IMR-90 (cell line): ENCODE measurements at regions not wholly inside any gene's neighbourhood (a gene's known extent, or its start where the extent isn't known, plus 50 kb on each side); places are given as distances from the start of the nearest gene placed in this dataset.

ENCODE experiments used
- ATAC-seq: fragments of 200-7000 bp; cut with Tn5 transposase; 2 replicates; pipeline ENCODE4 v1.9.1; 2020; ENCODE audit warnings: low read depth, mild to moderate bottlenecking, moderate library complexity
- BruUV-seq: library from RNA; stranded (reverse); fragments of 400-500 nt; replicated peaks from 2 replicates; lab custom pipeline; 2021; lab: Mats Ljungman, UMichigan
- CTCF ChIA-PET: fragments of 300-600 bp; formaldehyde crosslinking; extraction: SDS; loops from one replicate; lab custom pipeline; 2021; ENCODE audit warnings: antibody characterized with exemption; lab: Yijun Ruan, JAX
- POLR2A ChIA-PET: fragments of 300-600 bp; sonication (Branson Sonifier 250); formaldehyde crosslinking; loops from one replicate; lab custom pipeline; 2022; ENCODE audit warnings: antibody characterized with exemption; ENCODE audit not compliant: unreplicated experiment; lab: Charles Lee
- DNase-seq: peaks from one replicate; pipeline ENCODE4 v3.0.0; 2013
- H2AFZ ChIP-seq: replicated peaks from 2 replicates; pipeline ENCODE3; 2013; ENCODE audit warnings: low read length, mild to moderate bottlenecking; ENCODE audit not compliant: poor library complexity
- H2AK5ac ChIP-seq: 2 replicates; pipeline ENCODE4 v1.6.1; 2013; ENCODE audit warnings: low read depth, low read length, inconsistent platforms
- H2AK9ac ChIP-seq: replicated peaks from 2 replicates; pipeline ENCODE3; 2013; ENCODE audit warnings: mild to moderate bottlenecking, low read depth, low read length, moderate library complexity; ENCODE audit not compliant: poor library complexity
- H2BK120ac ChIP-seq: 2 replicates; pipeline ENCODE4 v1.6.1; 2013; ENCODE audit warnings: low read depth, low read length, inconsistent platforms
- H2BK15ac ChIP-seq: 3 replicates; pipeline ENCODE4 v1.6.1; 2013; ENCODE audit warnings: low read depth, low read length, inconsistent platforms
- H2BK20ac ChIP-seq: 2 replicates; pipeline ENCODE4 v1.6.1; 2013; ENCODE audit warnings: low read depth, mild to moderate bottlenecking, inconsistent platforms, low read length, moderate library complexity
- H2BK5ac ChIP-seq: 2 replicates; pipeline ENCODE4 v1.6.1; 2013; ENCODE audit warnings: mild to moderate bottlenecking, low read depth, low read length, inconsistent platforms; ENCODE audit not compliant: poor library complexity, severe bottlenecking
- H3K14ac ChIP-seq: replicated peaks from 2 replicates; pipeline ENCODE4 v1.6.1; 2013; ENCODE audit warnings: low read depth, low read length, inconsistent platforms
- H3K18ac ChIP-seq: 2 replicates; pipeline ENCODE4 v1.6.1; 2013; ENCODE audit warnings: low read depth, low read length, control low read depth
- H3K23ac ChIP-seq: 2 replicates; pipeline ENCODE4 v1.6.1; 2013; ENCODE audit warnings: low read depth, low read length, inconsistent platforms
- H3K27ac ChIP-seq: 2 replicates; pipeline ENCODE4 v1.5.1; 2013; ENCODE audit warnings: mild to moderate bottlenecking, control low read depth, low read length; ENCODE audit not compliant: insufficient read depth
- H3K27me3 ChIP-seq: 2 replicates; pipeline ENCODE4 v1.6.1; 2013; ENCODE audit warnings: low read length; ENCODE audit not compliant: control insufficient read depth, insufficient read depth
- H3K36me3 ChIP-seq: 2 replicates; pipeline ENCODE4 v1.6.1; 2013; ENCODE audit warnings: low read length, mixed read lengths; ENCODE audit not compliant: control insufficient read depth, insufficient read depth
- H3K4ac ChIP-seq: 2 replicates; pipeline ENCODE4 v1.6.1; 2013; ENCODE audit warnings: low read depth, low read length, inconsistent platforms
- H3K4me1 ChIP-seq: 2 replicates; pipeline ENCODE4 v1.6.1; 2013; ENCODE audit warnings: low read length, mixed read lengths; ENCODE audit not compliant: control insufficient read depth, insufficient read depth
- H3K4me2 ChIP-seq: 2 replicates; pipeline ENCODE4 v1.6.1; 2013; ENCODE audit warnings: low read depth, mild to moderate bottlenecking, control low read depth, low read length, moderate library complexity
- H3K4me3 ChIP-seq: 2 replicates; pipeline ENCODE4 v1.5.1; 2013; ENCODE audit warnings: low read depth, mild to moderate bottlenecking, control low read depth, low read length, moderate library complexity; ENCODE audit not compliant: insufficient read depth
- H3K56ac ChIP-seq: 2 replicates; pipeline ENCODE4 v1.6.1; 2013; ENCODE audit warnings: low read length, inconsistent platforms; ENCODE audit not compliant: insufficient read depth; ENCODE audit errors: extremely low read depth
- H3K79me1 ChIP-seq, 2 experiments: 2 replicates each; pipeline ENCODE4 v1.6.1; 2013; ENCODE audit warnings: low read length in 2 of 2, inconsistent platforms in 1 of 2, low read depth in 1 of 2
- H3K9ac ChIP-seq: 2 replicates; pipeline ENCODE4 v1.6.1; 2013; ENCODE audit warnings: low read depth, low read length, control low read depth
- H3K9me1 ChIP-seq: 2 replicates; pipeline ENCODE4 v1.6.1; 2013; ENCODE audit warnings: low read length, inconsistent platforms; ENCODE audit not compliant: insufficient read depth
- H3K9me3 ChIP-seq: 2 replicates; pipeline ENCODE4 v1.6.1; 2013; ENCODE audit warnings: low read length; ENCODE audit not compliant: control insufficient read depth, insufficient read depth
- H4K20me1 ChIP-seq: 2 replicates; pipeline ENCODE4 v1.6.1; 2013; ENCODE audit warnings: low read length, inconsistent platforms; ENCODE audit not compliant: insufficient read depth
- H4K5ac ChIP-seq: 2 replicates; pipeline ENCODE4 v1.6.1; 2013; ENCODE audit warnings: mild to moderate bottlenecking, low read depth, low read length, control low read depth
- H4K8ac ChIP-seq, 2 experiments: 2 replicates each; pipeline ENCODE4 v1.6.1; 2013; ENCODE audit warnings: low read depth in 2 of 2, low read length in 2 of 2, control low read depth in 1 of 2, inconsistent platforms in 1 of 2
- H4K91ac ChIP-seq: 2 replicates; pipeline ENCODE4 v1.6.1; 2013; ENCODE audit warnings: low read depth, low read length, inconsistent platforms; ENCODE audit not compliant: insufficient read depth
- CHD1 ChIP-seq: IDR thresholded peaks from 2 replicates; pipeline ENCODE4 v1.6.1; 2012; ENCODE audit warnings: low read depth, low read length, improper control_type of control experiment
- FOS ChIP-seq: fragments of 150-350 bp; IDR thresholded peaks from 2 replicates; pipeline ENCODE4 v1.6.1; 2016; ENCODE audit warnings: low read depth, low read length
- MAFK ChIP-seq: IDR thresholded peaks from 2 replicates; pipeline ENCODE4 v1.6.1; 2012; ENCODE audit warnings: low read depth, low read length, improper control_type of control experiment
- NFE2L2 ChIP-seq: fragments of 150-350 bp; IDR thresholded peaks from 2 replicates; pipeline ENCODE4 v1.6.1; 2016; ENCODE audit warnings: low read depth, mild to moderate bottlenecking, low read length
- POLR2A ChIP-seq: IDR thresholded peaks from 2 replicates; pipeline ENCODE4 v1.6.1; 2012; ENCODE audit warnings: mild to moderate bottlenecking, low read depth, low read length
- RFX5 ChIP-seq: IDR thresholded peaks from 2 replicates; pipeline ENCODE4 v1.8.0; 2012; ENCODE audit warnings: low read depth, mild to moderate bottlenecking, low read length, moderate library complexity
- SMC3 ChIP-seq: fragments of 150-350 bp; IDR thresholded peaks from 2 replicates; pipeline ENCODE4 v1.6.1; 2016; ENCODE audit warnings: low read depth, mild to moderate bottlenecking, antibody characterized with exemption, low read length, moderate library complexity
- WGBS, 2 experiments: methylation state at CpG; one replicate each; pipeline versions ENCODE4 v1.1.5 to v1.1.7; 2013; ENCODE audit warnings: missing lambda C conversion rate in 2 of 2; ENCODE audit not compliant: insufficient read length in 1 of 2; ENCODE audit errors: extremely low coverage in 2 of 2; 5-methylcytosine and 5-hydroxymethylcytosine counted together
- dilution Hi-C: fragments of 300-500 bp; cut with HindIII; formaldehyde crosslinking; loops from one replicate; pipeline ENCODE4 v1.14.3; 2018; ENCODE audit warnings: low sequenced_read_pairs; ENCODE audit not compliant: unreplicated experiment
- in situ Hi-C: fragments of 300-500 bp; cut with MboI; formaldehyde crosslinking; loops from 3 replicates; pipeline ENCODE4 v1.14.3; 2019; ENCODE audit warnings: low sequenced_read_pairs, inconsistent platforms, mixed read lengths
- intact Hi-C: fragments of 100-400 bp; cut with micrococcal nuclease; formaldehyde crosslinking; loops from 2 replicates; pipeline ENCODE4 v1.10.0; 2022
- TF ChIP-seq, protein P1 (sequence below): fragments of 150-350 bp; IDR thresholded peaks from 2 replicates; pipeline ENCODE4 v1.6.1; 2016; ENCODE audit warnings: low read depth, mild to moderate bottlenecking, low read length, moderate library complexity, borderline replicate concordance
- TF ChIP-seq, protein P2 (sequence below): fragments of 150-350 bp; IDR thresholded peaks from 2 replicates; pipeline ENCODE4 v1.6.1; 2017; ENCODE audit warnings: mild to moderate bottlenecking, antibody characterized with exemption, low read length, low read depth

DNA sequence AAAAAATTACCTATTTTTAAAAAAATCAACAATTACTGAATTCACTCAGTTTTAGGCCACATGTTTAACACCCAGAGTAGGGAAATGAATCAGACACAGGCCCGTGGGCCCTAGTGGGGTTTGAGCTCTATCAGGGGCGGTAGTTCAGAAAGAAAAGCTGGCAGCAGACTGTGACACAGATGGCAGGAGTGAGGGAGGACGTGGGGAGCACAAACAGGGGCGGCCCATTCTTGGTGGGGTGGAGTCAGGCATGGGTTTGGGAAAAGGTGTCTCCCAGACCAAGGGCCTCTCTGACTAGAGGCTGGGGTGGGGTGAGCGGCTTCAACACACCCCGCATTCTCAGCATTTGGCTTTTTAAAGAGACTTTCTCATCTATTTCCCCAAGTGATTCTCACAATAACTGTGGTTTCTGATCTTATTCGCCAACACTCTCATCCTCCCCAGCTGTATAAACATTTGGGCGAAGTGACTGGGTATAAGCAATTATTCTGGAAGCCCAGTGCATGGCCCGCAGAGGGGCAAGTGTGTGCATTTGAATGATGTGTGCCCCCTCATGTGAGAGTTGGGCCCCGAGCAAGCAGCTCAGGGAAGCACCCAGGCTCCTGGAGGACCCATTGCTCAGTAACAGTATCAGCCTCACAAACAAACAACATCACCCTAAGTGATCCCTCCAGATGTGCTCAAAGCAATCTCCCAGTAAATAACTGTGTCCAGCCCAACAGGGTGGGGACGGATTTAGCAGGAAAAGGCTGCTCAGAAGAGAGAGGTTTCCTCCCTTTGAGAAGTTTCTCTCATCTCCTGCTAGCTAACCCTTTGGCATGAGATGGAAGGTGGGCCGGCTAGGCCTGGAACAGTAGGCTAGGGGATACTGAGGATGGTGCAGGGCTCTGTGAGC is 437.6 kb upstream of the ZMIZ1 start:
- H3K9me1 ChIP-seq, result peaks cover 3% of the 10 kb centered on the region
- intact Hi-C loops, result no loop called here
- peak overlapping the region; percentile 50 for H2AK9ac ChIP-seq
- no peak overlapping the region for H2BK20ac ChIP-seq
- H2AFZ ChIP-seq, result peak overlapping the region; percentile 16
- H4K20me1 ChIP-seq, result peaks cover 11% of the 10 kb centered on the region; the same call in 1 of the 2 replicates
- no peak overlapping the region for H4K5ac ChIP-seq
- no peak overlapping the region for H2BK120ac ChIP-seq
- peak; percentile 54 for ATAC-seq
- no peak overlapping the region for H3K23ac ChIP-seq
- no peaks in the 10 kb centered on the region for H3K36me3 ChIP-seq
- no peak overlapping the region for H3K4me3 ChIP-seq
- CTCF ChIA-PET, result interaction anchor here (0.9 to 1.0 kb wide), 2 partner anchors 27 to 66 kb away, joined by 3 read pairs; no protein-coding TSS in a partner anchor
- H3K18ac ChIP-seq, result no peak overlapping the region; the same call in 1 of the 2 replicates
- H2BK15ac ChIP-seq, result no peak overlapping the region
- H3K9me3 ChIP-seq, result no peaks in the 10 kb centered on the region
- peak; percentile 61 for DNase-seq
- H3K4ac ChIP-seq, result no peak overlapping the region
- H3K9ac ChIP-seq, result no peak overlapping the region
- H3K4me2 ChIP-seq, result no peak overlapping the region
- no peak overlapping the region for H2BK5ac ChIP-seq
- no peak overlapping the region for H3K56ac ChIP-seq
- no peaks in the 10 kb centered on the region for H3K79me1 ChIP-seq
- peaks cover 7% of the 10 kb centered on the region for H3K4me1 ChIP-seq
- POLR2A ChIA-PET, result no interaction called here
- BruUV-seq, result no TSS peak
- peaks cover 18% of the 10 kb centered on the region for H3K27me3 ChIP-seq
- in situ Hi-C loops, result no loop called here
- no peak overlapping the region for H4K91ac ChIP-seq
- no peak for TF ChIP-seq MAFK
- TF ChIP-seq NFE2L2, result no peak
- TF ChIP-seq, protein P1, sequence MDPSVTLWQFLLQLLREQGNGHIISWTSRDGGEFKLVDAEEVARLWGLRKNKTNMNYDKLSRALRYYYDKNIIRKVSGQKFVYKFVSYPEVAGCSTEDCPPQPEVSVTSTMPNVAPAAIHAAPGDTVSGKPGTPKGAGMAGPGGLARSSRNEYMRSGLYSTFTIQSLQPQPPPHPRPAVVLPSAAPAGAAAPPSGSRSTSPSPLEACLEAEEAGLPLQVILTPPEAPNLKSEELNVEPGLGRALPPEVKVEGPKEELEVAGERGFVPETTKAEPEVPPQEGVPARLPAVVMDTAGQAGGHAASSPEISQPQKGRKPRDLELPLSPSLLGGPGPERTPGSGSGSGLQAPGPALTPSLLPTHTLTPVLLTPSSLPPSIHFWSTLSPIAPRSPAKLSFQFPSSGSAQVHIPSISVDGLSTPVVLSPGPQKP, result no peak
- TF ChIP-seq FOS, result no peak
- TF ChIP-seq RFX5, result no peak
- TF ChIP-seq POLR2A, result no peak
- no peak for TF ChIP-seq CHD1
- TF ChIP-seq, protein P2, sequence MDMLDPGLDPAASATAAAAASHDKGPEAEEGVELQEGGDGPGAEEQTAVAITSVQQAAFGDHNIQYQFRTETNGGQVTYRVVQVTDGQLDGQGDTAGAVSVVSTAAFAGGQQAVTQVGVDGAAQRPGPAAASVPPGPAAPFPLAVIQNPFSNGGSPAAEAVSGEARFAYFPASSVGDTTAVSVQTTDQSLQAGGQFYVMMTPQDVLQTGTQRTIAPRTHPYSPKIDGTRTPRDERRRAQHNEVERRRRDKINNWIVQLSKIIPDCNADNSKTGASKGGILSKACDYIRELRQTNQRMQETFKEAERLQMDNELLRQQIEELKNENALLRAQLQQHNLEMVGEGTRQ, result no peak
- TF ChIP-seq SMC3, result no peak
- no CpG with 5 or more reads among the region's 12 CpGs for WGBS, 2 experiments
- dilution Hi-C loops, result no loop called here
- no peak overlapping the region for H4K8ac ChIP-seq
- no peak overlapping the region for H3K14ac ChIP-seq
- H2AK5ac ChIP-seq, result no peak overlapping the region
- H3K27ac ChIP-seq, result no peak overlapping the region
